Adrenal gland (tissue), 5 donors: ENCODE measurements at regions not wholly inside any gene's neighbourhood (a gene's known extent, or its start where the extent isn't known, plus 50 kb on each side); places are given as distances from the start of the nearest gene placed in this dataset.

Experiments used
- POLR2A ChIP-seq, 2 donors: fragments of 450-650 bp; IDR thresholded peaks; one replicate each; pipeline ENCODE4 v1.6.1; 2017; ENCODE audit warnings: antibody characterized with exemption in 2 of 2, mild to moderate bottlenecking in 2 of 2, moderate library complexity in 1 of 2
- TF ChIP-seq, protein P1 (sequence below), 6 experiments: fragments of 450-650 bp in 4 of 6; fragments of 200-600 bp in 2 of 6; sonication (generic) in 1 of 6; IDR thresholded peaks; 1 replicate in 5 of 6; 2 replicates in 1 of 6; pipeline versions ENCODE4 v1.5.1 to v1.8.0; 2016 to 2021; ENCODE audit warnings: antibody characterized with exemption in 6 of 6, mild to moderate bottlenecking in 2 of 6, moderate library complexity in 1 of 6
- donor health status: DM: no; HTN: no; CAD: no.

GRCh38 chr7:63918986-63919385 lies 79.7 kb upstream of the ZNF722 start:
- TF ChIP-seq, protein P1, sequence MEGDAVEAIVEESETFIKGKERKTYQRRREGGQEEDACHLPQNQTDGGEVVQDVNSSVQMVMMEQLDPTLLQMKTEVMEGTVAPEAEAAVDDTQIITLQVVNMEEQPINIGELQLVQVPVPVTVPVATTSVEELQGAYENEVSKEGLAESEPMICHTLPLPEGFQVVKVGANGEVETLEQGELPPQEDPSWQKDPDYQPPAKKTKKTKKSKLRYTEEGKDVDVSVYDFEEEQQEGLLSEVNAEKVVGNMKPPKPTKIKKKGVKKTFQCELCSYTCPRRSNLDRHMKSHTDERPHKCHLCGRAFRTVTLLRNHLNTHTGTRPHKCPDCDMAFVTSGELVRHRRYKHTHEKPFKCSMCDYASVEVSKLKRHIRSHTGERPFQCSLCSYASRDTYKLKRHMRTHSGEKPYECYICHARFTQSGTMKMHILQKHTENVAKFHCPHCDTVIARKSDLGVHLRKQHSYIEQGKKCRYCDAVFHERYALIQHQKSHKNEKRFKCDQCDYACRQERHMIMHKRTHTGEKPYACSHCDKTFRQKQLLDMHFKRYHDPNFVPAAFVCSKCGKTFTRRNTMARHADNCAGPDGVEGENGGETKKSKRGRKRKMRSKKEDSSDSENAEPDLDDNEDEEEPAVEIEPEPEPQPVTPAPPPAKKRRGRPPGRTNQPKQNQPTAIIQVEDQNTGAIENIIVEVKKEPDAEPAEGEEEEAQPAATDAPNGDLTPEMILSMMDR (IDR thresholded peaks at IDR 0.05), result no peak
- no peak for TF ChIP-seq POLR2A (IDR thresholded peaks at IDR 0.05)
